HG02763 (cell line): ENCODE measurements at regions not wholly inside any gene's neighbourhood (a gene's known extent, or its start where the extent isn't known, plus 50 kb on each side); places are given as distances from the start of the nearest gene placed in this dataset.
A peak's percentile ranks its signal among the peaks of the same experiment; 100 is the strongest.

Experiments
- ATAC-seq: cut with Tn5 transposase; IDR thresholded peaks from one replicate; pipeline ENCODE4 v1.9.1; 2021; ENCODE audit warnings: mild to moderate bottlenecking, moderate library complexity; ENCODE audit not compliant: unreplicated experiment

DNA sequence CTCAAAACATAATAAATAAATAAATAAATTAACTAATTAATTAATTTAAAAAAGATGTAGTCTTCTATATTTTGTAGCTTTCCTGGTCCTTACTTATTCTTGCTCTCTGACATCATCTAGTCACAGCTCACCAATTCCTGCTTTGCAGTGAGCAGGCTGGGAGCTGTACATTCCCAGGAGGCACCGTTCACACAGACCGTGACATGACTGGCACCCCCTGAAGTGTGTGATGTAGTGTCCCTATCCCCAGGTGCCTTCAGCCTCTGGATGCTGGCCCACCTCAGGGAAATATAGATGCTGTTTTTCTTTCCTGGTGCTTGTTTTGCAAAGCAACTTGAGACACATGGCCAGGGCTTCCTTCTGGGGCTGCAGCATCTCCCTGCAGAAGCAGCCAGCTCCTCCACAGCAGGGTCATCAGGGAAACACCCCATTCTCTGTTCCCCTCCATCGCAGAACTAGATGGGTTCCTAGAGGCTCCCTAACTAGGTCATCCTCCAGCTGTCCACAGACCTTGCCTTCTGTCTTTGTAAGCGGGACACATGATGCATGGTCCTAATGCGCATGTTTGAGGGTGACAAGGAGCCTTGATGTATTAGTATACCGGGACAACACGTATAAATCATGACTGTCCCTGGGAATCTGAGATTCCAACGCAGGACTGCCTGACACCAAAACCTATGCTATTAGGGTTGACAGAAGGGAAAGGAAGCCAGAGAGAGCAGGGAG lies 76.4 kb downstream of the RHOB start:
- no peak for ATAC-seq

- no peak for ATAC-seq
These were observed 76.9 kb downstream of the RHOB start for GRCh38 chr2:20523799-20524187.

- peak; percentile 70 for ATAC-seq
These were observed 77.7 kb downstream of the RHOB start for GRCh38 chr2:20524412-20525040.

DNA sequence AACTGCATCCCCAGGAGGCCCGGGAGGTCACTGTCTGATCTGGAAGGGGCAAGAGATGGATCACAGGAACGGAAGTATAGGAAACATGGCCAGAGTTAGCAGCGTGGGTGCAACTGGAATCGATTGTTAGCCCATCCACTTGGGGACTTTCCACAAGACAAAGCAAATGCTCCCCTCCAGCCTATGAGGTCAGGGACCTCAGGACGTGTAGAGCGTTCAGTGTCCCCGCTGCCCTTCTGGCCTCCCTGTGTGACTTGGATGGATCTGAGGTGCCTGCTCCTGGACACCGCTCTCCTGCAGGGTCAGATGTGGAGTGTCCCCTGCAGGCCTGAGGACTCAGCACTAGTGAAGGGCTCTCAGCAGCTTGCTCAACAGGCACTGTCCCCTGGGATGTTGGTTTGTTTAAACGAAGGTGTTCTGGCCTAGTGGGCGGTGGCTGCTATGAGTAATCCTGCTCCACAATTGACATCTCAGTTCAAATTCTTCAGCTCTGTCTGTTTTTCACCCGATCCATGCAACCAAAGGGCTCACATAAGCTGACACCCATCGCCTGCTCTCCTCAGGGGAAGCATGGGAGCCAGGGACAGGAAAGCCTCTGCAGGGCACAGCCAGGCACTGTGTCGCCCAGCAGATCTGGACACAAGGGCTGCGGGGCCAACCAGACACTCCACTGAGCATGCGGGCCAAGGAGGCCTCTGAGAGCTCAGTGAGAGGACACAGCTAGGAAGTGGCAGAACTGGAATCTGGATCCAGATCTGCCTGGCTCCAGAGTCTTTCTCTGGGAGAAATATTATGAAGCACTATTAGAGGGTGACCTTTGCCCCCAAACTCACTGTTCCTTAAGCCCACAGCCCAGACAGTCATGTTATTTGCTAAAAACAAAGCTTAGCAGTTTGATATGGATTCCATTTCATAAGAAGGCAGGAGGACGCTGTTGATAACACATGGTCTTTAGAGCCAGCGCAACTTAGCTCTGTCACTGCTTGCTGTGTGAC lies 78.5 kb downstream of the RHOB start:
- peak; percentile 85 for ATAC-seq

DNA sequence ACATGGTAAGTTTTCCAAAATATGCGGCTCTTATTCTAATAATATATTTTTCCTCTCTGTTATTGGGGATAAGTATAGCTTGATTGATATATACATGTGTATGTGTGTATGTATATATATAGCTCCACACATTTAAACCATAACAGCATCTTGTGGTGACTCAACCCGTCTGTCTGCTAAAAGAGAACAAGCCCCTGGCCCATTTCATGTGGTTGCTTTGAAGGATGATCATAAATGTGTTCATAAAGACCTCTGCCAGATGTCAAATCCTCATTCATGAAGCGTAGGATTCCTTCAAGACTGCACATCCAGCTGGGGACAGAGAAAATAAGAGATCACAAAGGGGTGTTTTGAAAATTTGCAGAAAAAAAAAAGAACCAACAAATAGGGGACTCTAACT lies 79.3 kb downstream of the RHOB start:
- no peak for ATAC-seq

DNA sequence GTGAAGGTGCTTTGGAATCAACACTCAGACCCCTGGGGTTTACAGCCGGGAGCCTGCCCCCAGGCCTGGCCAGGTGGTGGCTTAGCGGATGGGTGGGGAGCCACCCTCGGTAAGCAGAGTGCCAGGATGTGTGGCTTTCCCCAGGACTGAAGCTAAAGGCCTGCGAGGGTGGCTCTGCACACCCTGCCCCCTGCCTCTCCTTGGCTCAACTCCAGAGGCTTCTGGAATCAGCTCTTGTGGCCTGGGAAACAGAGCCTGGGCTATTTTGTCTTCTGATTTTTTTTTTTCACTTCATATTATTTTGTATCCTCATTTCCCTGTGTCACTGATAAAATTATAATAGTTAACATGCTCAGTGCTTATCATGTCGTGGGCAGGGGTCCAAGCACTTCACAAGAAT lies 79.8 kb downstream of the RHOB start:
- no peak for ATAC-seq

DNA sequence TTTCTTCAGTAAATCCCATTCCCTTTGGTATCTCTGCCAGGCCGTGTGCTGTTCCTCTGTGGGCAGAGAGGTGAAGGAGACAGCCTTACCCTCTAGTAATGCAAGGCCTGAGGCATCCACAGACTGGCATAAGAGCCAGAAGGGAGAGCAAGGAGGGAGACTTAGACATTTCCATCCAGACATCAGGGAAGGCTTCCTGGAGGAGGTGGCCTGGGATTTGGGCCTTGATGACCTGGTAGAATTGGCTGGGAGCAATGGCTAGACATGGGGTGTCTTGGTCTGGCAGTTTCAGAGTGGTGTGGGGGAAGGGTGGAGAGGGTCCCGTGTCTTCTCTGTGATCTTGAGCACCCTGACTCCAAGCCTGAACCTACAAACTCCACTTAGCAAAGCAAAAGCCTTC lies 81.8 kb downstream of the RHOB start:
- ATAC-seq, result no peak

DNA sequence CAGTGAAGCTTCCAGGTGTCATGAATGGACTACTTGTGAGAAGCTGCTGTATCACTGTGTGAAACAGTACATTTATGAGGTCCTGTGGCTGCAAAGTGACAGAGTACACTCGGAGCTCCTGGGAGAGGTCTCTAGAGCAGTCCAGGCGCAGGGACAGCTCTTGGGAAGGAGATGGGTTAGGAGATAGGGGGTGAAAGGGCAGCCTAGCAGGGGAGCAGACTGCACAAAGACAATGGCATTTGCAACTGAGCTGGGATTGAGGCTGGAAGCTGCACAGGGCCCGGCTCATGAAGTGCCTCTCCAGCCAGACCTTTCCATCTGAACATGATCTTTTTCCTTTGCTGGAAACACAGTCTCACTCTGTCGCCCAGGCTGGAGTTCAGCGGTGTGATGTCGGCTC lies 83.6 kb downstream of the RHOB start:
- ATAC-seq, result no peak

- no peak for ATAC-seq
These were observed 84.9 kb downstream of the RHOB start for GRCh38 chr2:20531633-20532262.

GRCh38 chr2:20532634-20533437 lies 86.0 kb downstream of the RHOB start:
- ATAC-seq, result no peak

DNA sequence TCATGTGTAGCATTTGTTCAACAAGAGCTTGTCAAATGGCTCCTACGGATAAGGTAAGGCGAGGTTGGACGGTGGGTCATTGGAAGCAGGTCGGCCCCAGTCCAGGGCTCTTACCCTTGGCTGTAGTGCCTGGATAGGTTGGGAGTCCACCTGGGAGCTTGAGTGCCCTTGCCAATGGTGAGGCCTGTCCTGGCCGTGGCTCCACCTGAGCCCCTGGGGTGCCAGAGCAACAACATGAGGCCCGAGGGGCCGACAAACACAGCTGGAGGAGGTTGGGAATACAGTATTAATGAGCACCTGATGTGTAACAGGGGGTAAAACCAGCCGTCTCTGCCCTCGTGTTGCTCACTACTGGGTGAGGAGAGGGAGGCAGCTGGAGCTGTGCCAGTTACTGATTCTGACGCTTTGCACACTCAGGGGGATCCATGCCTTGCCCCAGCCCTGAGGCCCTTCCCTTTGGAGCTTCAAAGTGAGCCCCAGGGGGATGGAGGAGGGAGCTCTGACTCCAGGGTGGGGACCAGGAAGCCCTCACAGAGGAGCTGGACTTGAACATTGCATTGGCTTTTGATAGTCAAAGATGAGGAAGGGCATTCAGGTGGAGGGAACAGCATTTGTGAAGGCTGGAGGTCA lies 87.2 kb downstream of the RHOB start:
- no peak for ATAC-seq

DNA sequence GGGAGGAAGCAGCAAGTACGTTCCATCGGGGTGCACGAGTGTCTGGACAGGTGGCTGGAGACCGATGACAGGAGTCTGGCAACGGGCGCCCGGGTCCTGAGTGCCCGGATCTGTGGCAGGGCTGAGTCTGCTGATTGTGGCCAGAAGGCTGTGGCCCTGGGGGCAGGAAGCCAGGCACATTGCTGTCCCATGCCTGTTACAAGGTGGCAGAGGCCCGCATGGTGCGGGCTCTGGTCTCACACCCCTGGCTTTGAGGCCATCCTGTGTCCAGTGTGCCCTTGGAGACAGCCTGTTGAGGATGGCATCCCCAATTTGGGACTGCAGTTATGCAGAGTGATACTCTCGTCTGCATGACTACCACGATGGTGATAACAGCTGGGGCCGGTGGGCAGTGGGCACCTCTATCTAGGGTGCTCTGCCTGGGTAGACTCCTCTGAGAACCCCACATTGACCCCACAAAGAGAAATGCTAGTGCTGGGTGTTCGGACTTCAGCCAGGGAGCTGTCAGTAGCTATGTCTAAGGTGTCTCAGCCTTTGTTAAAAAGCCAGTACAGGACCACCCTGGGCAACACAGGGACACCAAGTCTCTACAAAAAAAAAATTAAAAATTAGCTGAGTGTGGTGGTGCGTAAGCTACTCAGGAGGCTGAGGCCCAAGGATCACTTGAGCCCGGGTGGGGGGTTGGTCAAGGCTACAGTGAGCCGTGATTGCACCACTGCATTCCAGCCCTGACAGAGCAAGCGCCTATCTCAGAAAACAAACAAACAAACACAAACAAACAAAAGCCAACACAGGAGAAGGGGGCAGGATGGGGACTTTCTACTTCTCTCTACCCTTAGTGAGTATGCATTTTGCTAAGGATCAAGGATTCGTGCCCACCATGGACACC lies 88.3 kb downstream of the RHOB start:
- no peak for ATAC-seq

DNA sequence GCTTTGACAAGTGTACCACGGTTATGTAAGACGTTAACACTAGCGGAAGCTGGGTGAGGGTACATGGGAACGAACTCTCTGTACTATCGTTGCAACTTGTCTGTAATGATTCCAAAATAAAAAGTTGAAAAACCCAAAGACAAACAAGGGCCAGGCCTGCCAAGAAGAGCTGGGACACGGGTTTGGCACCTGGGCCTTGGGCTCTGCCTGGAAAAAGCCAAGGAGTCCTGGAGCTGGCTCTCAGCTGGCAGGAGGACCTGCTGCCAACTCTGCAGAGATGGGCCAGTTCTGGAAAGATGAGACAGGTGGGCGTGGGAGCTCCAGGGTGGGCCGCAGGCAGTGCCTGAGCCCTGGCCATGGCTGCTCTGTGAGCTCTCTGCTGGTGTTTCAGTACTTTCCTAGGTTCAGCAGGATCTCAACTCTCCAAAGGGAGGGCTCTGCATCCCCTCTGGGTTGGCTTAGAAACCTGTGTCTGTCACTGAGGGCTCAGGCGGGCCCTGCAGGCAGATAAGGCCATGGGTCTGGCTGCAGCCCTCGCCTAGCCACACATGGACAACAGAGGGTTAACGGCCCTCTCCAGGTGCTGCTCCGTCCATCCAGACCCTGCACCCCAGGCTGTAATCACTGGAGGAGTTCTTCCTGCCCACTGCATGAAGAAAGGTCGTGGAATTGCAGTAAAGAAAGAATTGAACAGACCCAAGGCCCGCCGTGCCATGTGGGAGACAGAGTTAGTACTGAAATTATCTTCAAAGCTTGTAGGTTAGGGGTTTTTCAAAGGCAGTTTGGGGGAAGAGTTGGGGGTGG lies 89.9 kb downstream of the RHOB start:
- ATAC-seq, result no peak

DNA sequence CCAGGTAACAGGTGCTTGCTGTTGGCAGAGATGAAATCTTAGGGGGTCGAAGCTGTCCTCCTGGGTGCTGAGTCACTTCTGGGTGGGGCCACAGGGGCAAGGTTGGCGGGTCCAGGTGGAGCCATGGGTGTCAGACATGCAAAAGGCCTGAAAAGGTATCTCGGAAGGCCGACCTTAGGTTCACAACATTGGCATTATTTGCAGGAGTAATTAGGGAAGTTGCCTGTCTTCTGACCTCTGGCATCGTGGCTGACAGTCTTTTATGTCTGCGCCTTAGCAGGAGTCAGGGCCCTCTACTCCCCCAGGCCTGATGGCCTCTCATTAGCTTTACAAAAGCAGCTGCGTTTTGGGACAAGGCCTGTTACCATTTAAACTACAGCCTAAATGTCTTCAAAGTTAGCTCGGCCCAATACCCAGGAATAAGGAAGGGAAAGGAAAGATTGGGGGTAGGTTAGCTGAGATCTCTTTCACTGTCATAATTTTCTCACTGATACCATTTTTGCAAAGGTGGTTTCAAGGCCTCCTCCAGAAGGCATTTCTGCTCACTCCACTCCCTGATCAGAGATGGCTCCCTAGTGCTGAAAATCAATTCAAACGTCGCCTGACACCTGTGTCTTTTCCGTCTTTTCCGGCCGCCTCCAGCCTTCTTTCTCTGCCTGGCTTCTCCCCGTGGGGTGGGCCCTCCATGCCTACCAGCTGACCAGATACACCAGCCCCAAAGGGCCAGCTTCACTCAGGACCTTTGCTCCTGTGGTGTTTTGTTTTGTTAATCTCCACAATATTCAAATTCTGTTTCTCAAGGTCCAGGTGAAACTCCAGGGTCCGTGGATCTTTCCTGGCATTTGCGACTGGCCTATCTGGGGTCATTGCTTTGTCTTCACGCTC lies 90.8 kb downstream of the RHOB start:
- ATAC-seq, result no peak

- ATAC-seq, result no peak
These were observed 91.6 kb downstream of the RHOB start for GRCh38 chr2:20538308-20539132.

DNA sequence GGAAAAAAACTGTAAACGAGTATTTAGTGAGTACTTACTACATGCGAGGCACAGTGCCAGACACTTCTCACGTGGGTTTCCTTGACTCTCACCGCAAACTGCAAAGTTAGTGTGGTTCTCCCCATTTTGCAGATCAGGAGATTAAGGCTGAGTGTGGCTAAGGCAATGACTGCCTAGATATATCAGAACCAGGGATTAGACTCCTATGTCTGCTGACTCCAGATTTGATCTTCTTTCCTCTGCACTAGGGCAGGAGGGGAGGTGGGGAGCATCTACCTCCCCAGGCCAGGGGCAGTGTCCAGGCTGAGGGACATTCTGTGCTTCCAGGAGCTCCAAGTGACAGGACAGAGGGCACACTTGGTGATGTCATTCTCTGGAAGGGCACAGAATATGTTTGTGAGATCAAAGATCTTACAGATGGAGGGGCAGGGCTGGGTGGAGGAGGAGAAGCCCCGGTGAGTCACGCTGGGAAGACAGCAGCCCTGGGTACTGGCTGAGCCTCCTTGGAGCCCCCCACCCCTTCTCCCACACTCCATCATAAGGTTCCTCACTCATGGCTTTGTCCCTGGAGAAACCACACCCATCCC lies 92.4 kb downstream of the RHOB start:
- ATAC-seq, result no peak
